ENCODE measurements at regions not wholly inside any gene's neighbourhood (a gene's known extent, or its start where the extent isn't known, plus 50 kb on each side); places are given as distances from the start of the nearest gene placed in this dataset.

DNA sequence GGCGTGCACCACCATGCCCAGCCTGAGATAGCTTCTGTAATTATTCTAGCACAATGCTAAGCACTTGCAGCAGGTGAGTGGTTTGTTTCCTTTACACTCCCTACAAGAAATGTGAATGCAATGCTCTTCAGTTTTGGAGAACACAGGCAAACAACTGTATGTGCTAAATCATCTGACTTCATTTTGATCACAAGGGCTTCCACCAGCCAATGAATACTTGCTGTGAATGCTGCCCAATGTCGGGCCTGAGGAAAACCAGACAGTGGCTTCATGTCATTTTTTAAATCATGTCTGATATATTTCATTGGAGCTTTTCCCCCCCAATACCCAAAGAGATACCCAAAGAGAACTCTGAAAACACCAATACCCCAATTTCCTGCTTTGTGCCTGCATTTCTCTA, 155.6 kb upstream of the XPO1 start:
- Histone ChIP-seq H3K79me2 (ENCODE audit: insufficient read depth, low read length) (no peaks in the 10 kb centered on the region), H3K4me3 (ENCODE audit: insufficient read depth, low read length, poor library complexity, severe bottlenecking) (no peak overlapping the region), H2AFZ (ENCODE audit: low read depth, low read length, severe bottlenecking) (peak overlapping the region; percentile 99), H3K9ac (ENCODE audit: low read length) (no peak overlapping the region), H3F3A (ENCODE audit: insufficient read depth) (peaks cover 19% of the 10 kb centered on the region), H3K27me3 (ENCODE audit: low read length) (no peaks in the 10 kb centered on the region), H3K27ac (ENCODE audit: low read depth, low read length) (no peak overlapping the region), H3K4me2 (ENCODE audit: low read depth, low read length, poor library complexity, severe bottlenecking) (peak overlapping the region; percentile 60), H3K9me2 (replicated peaks; ENCODE audit: insufficient read depth, low read length) (no peaks in the 10 kb centered on the region), H4K20me1 (ENCODE audit: low read depth, low read length) (no peaks in the 10 kb centered on the region), H3K9me3 (ENCODE audit: insufficient read depth, low read length) (no peaks in the 10 kb centered on the region), H3K36me3 (ENCODE audit: low read length) (no peaks in the 10 kb centered on the region)
- TF ChIP-seq, protein P1, sequence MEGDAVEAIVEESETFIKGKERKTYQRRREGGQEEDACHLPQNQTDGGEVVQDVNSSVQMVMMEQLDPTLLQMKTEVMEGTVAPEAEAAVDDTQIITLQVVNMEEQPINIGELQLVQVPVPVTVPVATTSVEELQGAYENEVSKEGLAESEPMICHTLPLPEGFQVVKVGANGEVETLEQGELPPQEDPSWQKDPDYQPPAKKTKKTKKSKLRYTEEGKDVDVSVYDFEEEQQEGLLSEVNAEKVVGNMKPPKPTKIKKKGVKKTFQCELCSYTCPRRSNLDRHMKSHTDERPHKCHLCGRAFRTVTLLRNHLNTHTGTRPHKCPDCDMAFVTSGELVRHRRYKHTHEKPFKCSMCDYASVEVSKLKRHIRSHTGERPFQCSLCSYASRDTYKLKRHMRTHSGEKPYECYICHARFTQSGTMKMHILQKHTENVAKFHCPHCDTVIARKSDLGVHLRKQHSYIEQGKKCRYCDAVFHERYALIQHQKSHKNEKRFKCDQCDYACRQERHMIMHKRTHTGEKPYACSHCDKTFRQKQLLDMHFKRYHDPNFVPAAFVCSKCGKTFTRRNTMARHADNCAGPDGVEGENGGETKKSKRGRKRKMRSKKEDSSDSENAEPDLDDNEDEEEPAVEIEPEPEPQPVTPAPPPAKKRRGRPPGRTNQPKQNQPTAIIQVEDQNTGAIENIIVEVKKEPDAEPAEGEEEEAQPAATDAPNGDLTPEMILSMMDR (IDR thresholded peaks at IDR 0.05; ENCODE audit: insufficient read depth, low read length, poor library complexity, severe bottlenecking) = no peak
- TF ChIP-seq EZH2phosphoT487 (conservative IDR thresholded peaks at IDR 0.05; ENCODE audit: low read length) = no peak

DNA sequence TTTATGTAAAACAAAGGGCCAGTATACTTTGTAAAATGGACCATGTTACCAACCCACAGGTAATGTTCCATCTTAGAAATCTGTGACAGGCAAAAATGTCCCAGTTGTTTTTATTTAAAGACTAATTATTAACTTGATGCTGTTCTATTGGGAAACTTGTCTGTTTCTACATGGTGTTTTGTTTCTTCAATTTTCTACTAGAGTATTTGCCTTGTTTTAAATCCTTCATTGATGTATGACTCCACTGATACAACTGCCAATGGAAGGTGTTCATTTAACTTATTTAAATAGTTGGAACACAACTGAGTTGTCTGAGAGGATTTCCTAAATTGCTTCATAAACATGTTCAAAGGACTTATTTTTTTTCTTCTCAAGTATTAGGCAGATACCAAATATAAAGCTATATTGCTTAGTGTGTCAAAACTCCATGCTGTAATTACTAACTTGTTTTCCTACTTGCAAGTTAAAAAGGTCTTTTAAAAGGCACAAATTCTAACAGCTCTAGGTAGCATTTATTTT, 152.0 kb upstream of the XPO1 start:
- Histone ChIP-seq H2AFZ (ENCODE audit: low read depth, low read length, severe bottlenecking) (no peak overlapping the region), H3K36me3 (ENCODE audit: low read length) (no peaks in the 10 kb centered on the region), H3K9me3 (ENCODE audit: insufficient read depth, low read length) (no peaks in the 10 kb centered on the region), H3K27ac (ENCODE audit: low read depth, low read length) (no peak overlapping the region), H3K4me3 (ENCODE audit: insufficient read depth, low read length, poor library complexity, severe bottlenecking) (no peak overlapping the region), H3K9me2 (replicated peaks; ENCODE audit: insufficient read depth, low read length) (no peaks in the 10 kb centered on the region), H3K27me3 (ENCODE audit: low read length) (no peaks in the 10 kb centered on the region), H3K79me2 (ENCODE audit: insufficient read depth, low read length) (no peaks in the 10 kb centered on the region), H3K4me2 (ENCODE audit: low read depth, low read length, poor library complexity, severe bottlenecking) (no peak overlapping the region), H3F3A (ENCODE audit: insufficient read depth) (peaks cover 16% of the 10 kb centered on the region), H3K9ac (ENCODE audit: low read length) (no peak overlapping the region), H4K20me1 (ENCODE audit: low read depth, low read length) (no peaks in the 10 kb centered on the region)
- TF ChIP-seq, protein P1 (IDR thresholded peaks at IDR 0.05; ENCODE audit: insufficient read depth, low read length, poor library complexity, severe bottlenecking) = no peak
- no peak for TF ChIP-seq EZH2phosphoT487 (conservative IDR thresholded peaks at IDR 0.05; ENCODE audit: low read length)

DNA sequence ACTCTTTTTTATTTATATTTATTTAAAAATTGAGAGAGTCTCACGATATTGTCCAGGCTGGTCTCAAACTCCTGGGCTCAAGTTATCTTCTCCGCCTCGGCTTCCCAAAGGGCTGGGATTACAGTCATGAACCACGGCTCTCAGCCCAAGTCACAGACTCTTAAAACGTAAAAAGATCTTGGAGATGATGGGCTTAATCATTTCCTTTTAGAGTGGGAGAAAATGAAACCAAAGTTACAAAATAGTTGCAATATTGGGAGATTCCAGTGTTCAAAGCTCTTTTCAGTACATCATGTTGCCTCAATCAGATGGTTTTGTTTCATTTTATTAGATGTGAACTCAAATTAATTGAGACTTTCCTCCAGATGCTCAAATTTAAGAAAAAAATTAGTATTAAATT, 151.4 kb upstream of the XPO1 start:
- TF ChIP-seq, protein P1 (IDR thresholded peaks at IDR 0.05; ENCODE audit: insufficient read depth, low read length, poor library complexity, severe bottlenecking) = no peak
- no peak for TF ChIP-seq EZH2phosphoT487 (conservative IDR thresholded peaks at IDR 0.05; ENCODE audit: low read length)
- H3K36me3 ChIP-seq (ENCODE audit: low read length) = no peaks in the 10 kb centered on the region
- H3K27me3 ChIP-seq (ENCODE audit: low read length) = no peaks in the 10 kb centered on the region
- H3K4me3 ChIP-seq (ENCODE audit: insufficient read depth, low read length, poor library complexity, severe bottlenecking) = no peak overlapping the region
- H3K9me2 ChIP-seq (replicated peaks; ENCODE audit: insufficient read depth, low read length) = no peaks in the 10 kb centered on the region
- H3K9me3 ChIP-seq (ENCODE audit: insufficient read depth, low read length) = no peaks in the 10 kb centered on the region
- H3K9ac ChIP-seq (ENCODE audit: low read length) = no peak overlapping the region
- H3K4me2 ChIP-seq (ENCODE audit: low read depth, low read length, poor library complexity, severe bottlenecking) = no peak overlapping the region
- no peak overlapping the region for H2AFZ ChIP-seq (ENCODE audit: low read depth, low read length, severe bottlenecking)
- H3K79me2 ChIP-seq (ENCODE audit: insufficient read depth, low read length) = no peaks in the 10 kb centered on the region
- no peaks in the 10 kb centered on the region for H4K20me1 ChIP-seq (ENCODE audit: low read depth, low read length)
- peaks cover 12% of the 10 kb centered on the region for H3F3A ChIP-seq (ENCODE audit: insufficient read depth)
- H3K27ac ChIP-seq (ENCODE audit: low read depth, low read length) = no peak overlapping the region
